PFSK-1 (cell line): ENCODE measurements at regions not wholly inside any gene's neighbourhood (a gene's known extent, or its start where the extent isn't known, plus 50 kb on each side); places are given as distances from the start of the nearest gene placed in this dataset.

ENCODE experiments used
- FOXP2 ChIP-seq: optimal IDR thresholded peaks from 2 replicates; pipeline ENCODE3; 2011; ENCODE audit warnings: borderline replicate concordance, control low read depth, inconsistent platforms; ENCODE audit not compliant: insufficient read depth; ENCODE audit errors: extremely low read length, extremely low read depth
- POLR2AphosphoS5 ChIP-seq: IDR thresholded peaks from 2 replicates; pipeline ENCODE4 v1.6.1; 2012; ENCODE audit warnings: low read depth, mild to moderate bottlenecking, control low read depth, low read length, moderate library complexity
- SIN3A ChIP-seq: IDR thresholded peaks from 2 replicates; pipeline ENCODE4 v1.6.1; 2012; ENCODE audit warnings: mild to moderate bottlenecking, low read length, moderate library complexity, borderline replicate concordance; ENCODE audit not compliant: insufficient read depth
- TAF1 ChIP-seq: IDR thresholded peaks from 2 replicates; pipeline ENCODE4 v1.6.1; 2012; ENCODE audit warnings: low read length, control low read depth, borderline replicate concordance; ENCODE audit not compliant: insufficient read depth
- TF ChIP-seq, protein P1 (sequence below), 2 experiments: IDR thresholded peaks; 2 replicates each; pipeline versions ENCODE4 v1.6.1 to v1.8.0; 2011 to 2012; ENCODE audit warnings: low read depth in 2 of 2, low read length in 2 of 2, control low read depth in 1 of 2, inconsistent platforms in 1 of 2, mild to moderate bottlenecking in 1 of 2, moderate library complexity in 1 of 2; ENCODE audit not compliant: insufficient read depth in 1 of 2

- TF ChIP-seq SIN3A (no peak), POLR2AphosphoS5 (no peak), FOXP2 (no peak), TAF1 (no peak)
- TF ChIP-seq, protein P1, sequence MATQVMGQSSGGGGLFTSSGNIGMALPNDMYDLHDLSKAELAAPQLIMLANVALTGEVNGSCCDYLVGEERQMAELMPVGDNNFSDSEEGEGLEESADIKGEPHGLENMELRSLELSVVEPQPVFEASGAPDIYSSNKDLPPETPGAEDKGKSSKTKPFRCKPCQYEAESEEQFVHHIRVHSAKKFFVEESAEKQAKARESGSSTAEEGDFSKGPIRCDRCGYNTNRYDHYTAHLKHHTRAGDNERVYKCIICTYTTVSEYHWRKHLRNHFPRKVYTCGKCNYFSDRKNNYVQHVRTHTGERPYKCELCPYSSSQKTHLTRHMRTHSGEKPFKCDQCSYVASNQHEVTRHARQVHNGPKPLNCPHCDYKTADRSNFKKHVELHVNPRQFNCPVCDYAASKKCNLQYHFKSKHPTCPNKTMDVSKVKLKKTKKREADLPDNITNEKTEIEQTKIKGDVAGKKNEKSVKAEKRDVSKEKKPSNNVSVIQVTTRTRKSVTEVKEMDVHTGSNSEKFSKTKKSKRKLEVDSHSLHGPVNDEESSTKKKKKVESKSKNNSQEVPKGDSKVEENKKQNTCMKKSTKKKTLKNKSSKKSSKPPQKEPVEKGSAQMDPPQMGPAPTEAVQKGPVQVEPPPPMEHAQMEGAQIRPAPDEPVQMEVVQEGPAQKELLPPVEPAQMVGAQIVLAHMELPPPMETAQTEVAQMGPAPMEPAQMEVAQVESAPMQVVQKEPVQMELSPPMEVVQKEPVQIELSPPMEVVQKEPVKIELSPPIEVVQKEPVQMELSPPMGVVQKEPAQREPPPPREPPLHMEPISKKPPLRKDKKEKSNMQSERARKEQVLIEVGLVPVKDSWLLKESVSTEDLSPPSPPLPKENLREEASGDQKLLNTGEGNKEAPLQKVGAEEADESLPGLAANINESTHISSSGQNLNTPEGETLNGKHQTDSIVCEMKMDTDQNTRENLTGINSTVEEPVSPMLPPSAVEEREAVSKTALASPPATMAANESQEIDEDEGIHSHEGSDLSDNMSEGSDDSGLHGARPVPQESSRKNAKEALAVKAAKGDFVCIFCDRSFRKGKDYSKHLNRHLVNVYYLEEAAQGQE (IDR thresholded peaks at IDR 0.05; ENCODE audit: insufficient read depth in 1 of 2, low read depth in 2 of 2, low read length in 2 of 2) = no peak
Measured at GRCh38 chr15:29645841-29646240, 176.4 kb downstream of the TJP1 start.

DNA sequence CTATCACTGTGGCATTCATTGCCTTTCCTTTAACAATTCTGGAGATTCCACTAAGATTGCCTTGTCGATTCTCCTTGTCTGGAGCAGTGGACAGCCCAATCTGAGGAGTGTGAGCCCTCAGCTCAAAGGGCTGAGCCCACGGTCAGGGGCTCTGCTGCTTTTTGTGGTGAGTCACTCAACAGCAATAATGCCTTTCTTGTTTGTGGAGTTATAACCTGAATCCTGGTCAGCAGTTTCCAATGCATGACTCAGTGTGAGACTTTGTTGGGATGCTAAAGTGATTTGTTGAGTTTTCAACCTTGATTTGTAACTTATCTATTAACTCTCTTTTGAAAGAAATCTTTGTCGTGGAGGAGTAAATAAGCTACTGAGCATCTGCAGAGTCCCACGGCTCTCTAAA, 183.5 kb downstream of the TJP1 start:
- no peak for TF ChIP-seq FOXP2
- TF ChIP-seq SIN3A = no peak
- TF ChIP-seq TAF1 = no peak
- no peak for TF ChIP-seq POLR2AphosphoS5
- TF ChIP-seq, protein P1 (IDR thresholded peaks at IDR 0.05; ENCODE audit: insufficient read depth in 1 of 2, low read depth in 2 of 2, low read length in 2 of 2) = no peak

GRCh38 chr15:29638011-29638410, 184.3 kb downstream of the TJP1 start:
- TF ChIP-seq SIN3A = no peak
- TF ChIP-seq TAF1 = no peak
- TF ChIP-seq POLR2AphosphoS5 = no peak
- TF ChIP-seq FOXP2 = no peak
- TF ChIP-seq, protein P1 (IDR thresholded peaks at IDR 0.05; ENCODE audit: insufficient read depth in 1 of 2, low read depth in 2 of 2, low read length in 2 of 2) = no peak

DNA sequence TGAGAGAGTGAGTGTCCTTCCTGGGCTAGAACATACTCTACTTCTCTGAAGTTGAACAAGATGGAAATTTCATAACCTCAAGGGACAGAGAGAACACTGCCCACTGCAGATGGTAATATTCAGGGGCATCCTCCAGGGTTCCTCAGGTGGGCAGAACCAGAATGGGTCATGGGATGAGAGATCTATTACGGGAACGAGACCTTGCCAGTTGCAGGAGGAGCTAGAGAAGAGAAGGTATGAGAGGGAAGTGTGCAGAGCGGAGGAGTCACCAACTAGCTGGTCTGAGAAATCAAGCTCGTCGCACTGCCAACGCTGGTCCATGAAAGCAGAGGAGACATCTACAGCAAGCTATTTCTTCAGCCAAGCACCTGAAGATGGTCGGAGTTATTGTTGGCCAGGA, 184.7 kb downstream of the TJP1 start:
- TF ChIP-seq SIN3A (no peak), POLR2AphosphoS5 (no peak), TAF1 (no peak), FOXP2 (no peak)
- TF ChIP-seq, protein P1 (IDR thresholded peaks at IDR 0.05; ENCODE audit: insufficient read depth in 1 of 2, low read depth in 2 of 2, low read length in 2 of 2) = no peak

- TF ChIP-seq SIN3A (no peak), FOXP2 (no peak), TAF1 (no peak), POLR2AphosphoS5 (no peak)
- TF ChIP-seq, protein P1 (IDR thresholded peaks at IDR 0.05; ENCODE audit: insufficient read depth in 1 of 2, low read depth in 2 of 2, low read length in 2 of 2) = no peak
Measured at GRCh38 chr15:29636921-29637320, 185.3 kb downstream of the TJP1 start.
